HG03025 (cell line): ENCODE measurements at regions not wholly inside any gene's neighbourhood (a gene's known extent, or its start where the extent isn't known, plus 50 kb on each side); places are given as distances from the start of the nearest gene placed in this dataset.

Source experiments
- ATAC-seq: cut with Tn5 transposase; IDR thresholded peaks from one replicate; pipeline ENCODE4 v1.9.1; 2021; ENCODE audit warnings: mild to moderate bottlenecking, moderate library complexity; ENCODE audit not compliant: unreplicated experiment, low FRiP score

DNA sequence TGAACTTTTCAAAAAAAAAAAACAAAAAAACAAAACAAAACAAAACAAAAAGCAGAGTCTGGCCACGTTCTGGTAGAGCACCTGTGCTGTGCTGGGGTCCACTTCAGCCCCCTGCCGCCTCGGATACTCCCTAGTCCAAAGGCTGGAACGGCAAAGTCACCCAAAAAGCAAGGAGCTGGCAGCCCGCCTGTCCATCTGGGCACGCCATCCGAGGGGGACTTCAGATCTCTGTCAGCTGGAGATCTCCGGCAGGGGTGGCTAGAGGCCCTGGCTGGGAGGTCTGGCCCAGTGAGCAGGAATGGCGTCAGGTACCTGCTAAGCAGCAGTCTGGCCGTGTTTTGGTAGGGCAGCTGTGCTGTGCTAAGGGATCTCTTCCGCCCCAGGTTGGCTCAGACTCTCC is 152.3 kb upstream of the ZNF516 start:
- no peak for ATAC-seq

DNA sequence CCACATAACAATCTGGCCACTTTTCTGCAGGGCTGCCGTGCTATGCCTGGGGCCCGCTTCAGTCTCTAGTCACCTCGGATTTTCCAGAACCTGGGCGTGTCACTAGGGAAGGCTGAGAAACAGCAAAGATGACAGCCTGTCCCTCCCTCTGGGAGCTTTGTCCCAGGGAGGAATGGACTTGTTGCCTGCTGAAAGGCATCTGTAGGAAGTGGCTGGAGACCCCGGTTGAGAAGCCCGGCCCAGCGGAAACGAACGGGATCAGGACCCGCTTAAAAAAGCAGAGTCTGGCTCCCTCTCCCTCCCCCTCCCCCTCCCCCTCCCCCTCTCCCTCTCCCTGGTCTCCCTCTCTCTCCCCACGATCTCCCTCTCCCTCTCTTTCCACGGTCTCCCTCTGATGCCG is 149.5 kb upstream of the ZNF516 start:
- no peak for ATAC-seq

DNA sequence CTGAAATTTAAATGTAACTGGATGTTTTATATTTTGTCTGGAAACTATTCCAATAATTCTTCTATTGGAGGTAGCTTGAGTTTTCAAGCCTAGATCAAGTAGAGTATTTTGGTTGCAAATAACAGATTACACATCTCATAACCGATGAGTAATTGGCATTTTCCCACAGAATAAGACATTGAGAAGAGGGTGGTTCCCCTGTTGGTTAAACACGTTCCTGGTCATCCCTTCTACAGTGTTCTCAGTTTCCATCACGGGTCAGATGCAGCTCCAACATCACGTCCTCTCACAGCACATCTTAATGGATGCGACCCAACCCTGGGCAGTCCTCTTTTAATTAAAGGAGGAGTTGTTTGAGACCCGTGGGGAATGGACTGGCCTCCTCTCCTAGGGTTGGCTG is 149.0 kb upstream of the ZNF516 start:
- ATAC-seq: no peak

DNA sequence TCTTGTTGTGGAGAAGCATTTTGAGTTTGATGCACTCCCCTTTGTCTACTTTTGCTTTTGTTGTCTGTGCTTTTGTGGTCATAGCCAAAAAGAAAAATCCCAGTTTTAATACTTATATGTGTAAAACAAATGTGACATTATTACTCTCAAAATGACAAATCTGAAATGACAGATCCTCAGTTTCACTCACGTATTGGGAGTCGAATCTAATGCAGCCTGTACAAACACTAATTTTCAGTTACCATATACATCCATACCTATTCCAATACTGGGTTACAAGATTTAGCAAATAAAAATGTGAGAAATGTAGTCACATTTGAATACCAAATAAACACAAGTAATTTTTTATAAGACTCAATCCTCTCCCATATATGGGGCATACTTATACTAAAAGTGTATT is 148.2 kb upstream of the ZNF516 start:
- no peak for ATAC-seq

DNA sequence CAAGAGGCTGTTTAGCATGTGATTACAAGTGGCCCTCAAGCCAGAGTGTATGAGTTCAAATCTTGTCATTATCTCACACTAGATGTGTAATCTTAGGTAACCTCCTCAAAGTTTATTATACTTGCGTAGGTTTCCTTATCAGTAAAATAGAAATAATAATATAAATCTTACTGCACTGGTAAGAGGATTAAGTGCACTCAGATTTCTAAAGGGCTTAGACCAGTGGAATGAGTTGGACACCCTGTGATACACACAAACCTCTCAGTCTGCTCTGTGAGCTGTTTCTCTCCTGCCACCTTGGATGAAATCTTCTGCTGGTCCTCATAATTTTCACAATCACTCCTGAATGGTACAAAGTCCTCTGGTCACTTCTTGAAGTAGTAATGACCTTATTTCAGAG is 145.4 kb upstream of the ZNF516 start:
- no peak for ATAC-seq

DNA sequence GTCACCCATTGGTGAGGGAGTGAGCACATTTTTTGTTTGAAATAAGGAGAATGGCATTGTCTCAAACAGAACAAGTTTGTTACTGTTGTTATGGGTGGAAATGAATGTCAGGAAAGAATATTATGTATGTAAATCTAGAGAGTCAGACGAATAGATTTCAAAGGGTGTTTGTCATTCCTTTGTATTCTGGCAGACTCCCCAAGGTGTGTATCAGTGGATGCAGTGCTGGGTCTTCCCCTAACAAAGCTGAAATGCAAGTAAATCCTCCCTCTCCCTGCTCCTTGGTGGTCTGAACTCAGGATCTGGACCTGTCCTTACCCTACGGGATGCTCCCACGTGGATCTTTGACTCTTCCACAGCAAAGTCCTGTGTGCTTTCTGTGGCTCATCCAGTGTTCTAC is 139.5 kb upstream of the ZNF516 start:
- ATAC-seq: no peak

DNA sequence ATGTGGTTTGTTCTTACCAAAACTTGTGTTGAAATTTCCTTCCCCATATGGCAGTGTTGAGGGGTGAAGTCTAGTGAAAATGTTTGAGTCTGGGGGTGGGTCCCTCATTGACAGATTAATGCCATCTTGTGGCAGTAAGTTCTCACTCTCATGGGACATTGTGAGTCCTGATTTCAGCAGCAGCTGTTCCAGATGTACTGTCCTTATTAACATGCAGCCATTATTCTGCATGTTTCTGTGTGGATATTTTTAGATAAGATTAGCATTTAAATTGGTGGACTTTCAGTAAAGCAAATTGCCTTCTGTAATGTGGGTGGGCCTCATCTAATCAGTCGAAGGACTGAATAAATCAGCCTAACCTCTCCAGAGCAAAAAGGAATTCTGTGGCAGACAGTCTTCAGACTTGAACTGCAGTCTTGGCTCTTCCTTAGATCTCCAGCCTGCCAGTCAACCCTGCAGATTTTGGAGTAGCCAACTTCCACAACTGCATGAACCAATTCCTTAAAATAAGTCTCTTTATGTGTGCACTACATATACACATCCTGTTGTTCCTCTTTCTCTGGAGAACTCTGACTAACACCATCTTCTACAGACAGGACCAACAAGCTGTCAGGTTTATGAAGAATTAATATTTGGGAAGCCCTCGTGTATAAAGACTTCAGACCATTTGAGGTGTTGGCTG is 138.7 kb upstream of the ZNF516 start:
- ATAC-seq: no peak

DNA sequence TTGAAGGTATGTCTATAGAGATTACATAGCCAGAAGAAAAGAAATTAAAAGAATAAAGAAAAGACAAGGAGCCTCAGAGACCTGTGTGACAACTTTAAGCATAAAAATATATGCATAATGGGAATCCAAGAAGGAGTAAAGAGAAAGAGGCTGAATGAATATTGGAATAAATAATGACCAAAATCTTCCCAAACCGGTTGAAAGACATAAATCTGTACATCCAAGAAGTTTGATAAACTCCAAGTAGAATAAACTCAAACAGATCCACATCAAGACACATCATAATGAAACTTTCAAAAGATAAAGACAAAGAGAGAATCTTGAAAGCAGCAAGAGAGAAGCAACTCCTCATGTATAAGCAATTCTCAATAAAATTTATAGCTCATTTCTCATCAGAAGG is 132.4 kb upstream of the ZNF516 start:
- ATAC-seq: no peak

DNA sequence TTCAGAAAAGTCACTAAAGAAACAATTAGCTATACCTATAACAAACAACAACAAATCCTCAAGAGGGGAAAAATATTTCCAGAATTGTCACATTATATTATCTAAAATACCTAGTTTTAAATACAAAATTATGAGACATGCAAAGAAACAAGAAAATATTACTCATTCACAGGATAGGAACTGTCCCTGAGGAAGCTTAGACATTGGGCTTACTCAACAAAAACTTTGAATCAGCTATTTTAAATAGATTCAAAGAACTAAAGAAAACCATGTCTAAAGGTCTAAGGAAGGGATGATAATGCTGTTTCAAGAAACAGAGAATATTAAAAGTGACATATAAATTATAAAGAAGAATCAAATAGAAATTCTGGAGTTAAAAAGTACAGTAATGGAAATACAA is 131.9 kb upstream of the ZNF516 start:
- no peak for ATAC-seq

DNA sequence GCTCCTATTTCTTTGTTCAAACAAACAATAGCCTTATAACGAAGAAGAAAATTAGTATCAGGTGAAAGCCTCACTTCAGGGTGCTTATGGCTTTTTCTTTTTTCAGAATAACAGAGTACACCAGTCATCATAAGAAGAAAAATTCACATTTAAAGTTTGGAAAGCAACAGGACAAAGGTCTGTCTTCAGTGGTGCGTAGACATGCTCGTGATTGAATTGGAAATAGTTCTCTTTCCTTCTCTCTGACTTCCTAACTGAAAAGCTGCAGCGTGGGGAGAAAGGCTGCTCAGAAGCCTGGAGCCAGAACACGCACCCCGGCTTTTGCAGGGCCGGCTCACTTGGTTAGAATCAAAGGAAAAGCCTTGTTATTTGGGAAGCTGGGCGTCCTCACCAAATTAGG is 127.6 kb upstream of the ZNF516 start:
- no peak for ATAC-seq

DNA sequence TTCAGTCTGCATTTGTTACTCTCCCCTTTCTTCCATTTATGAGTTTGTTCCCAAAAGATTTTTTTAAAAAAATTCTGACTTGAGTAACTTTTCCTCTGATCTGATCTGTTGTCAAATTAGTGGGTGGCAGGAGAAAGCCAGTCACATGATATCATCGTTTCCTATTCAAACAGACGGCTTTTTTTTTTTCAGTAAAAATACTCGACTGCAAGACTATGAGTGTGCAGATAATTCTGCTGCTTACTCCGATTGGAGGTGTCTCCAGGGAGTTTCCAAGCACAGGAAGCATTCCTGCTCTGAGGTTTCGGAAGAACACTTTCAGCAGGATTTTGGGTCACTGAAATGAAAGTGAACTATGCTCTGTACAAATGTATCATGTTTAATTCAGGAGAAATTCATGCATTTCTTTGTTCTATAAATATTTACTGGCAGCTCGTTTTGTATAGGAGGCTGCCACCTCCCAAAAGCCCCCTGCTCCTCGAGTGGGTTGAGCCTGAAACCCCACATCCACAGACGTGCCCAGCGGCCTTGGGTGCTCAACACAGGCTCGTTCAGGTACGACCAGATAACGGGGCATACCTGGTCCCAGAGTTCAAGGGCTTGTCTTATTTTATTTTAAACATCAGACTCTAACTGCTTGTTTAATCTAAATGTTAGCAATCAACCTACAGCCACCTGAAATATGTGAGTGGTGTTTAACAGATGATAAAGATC is 126.9 kb upstream of the ZNF516 start:
- no peak for ATAC-seq

DNA sequence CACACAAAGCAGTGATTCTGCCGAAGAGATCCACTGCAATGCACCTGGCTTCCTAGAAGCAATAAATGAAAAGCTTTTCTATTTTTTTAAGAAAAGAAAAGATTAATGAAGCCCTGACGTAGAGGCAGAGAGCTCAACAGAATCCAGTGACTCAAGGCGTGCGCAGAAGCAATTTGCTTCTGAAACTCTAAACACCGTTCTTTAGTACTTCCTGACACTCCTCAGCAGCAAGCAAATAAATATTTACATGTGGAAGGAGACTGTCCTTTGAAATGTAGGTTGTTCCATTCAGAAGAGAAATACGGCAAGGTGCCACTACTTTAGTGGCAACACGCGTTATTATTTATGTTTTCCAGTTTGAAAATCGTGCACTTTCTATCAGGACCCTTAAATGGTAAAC is 126.2 kb upstream of the ZNF516 start:
- ATAC-seq: no peak

DNA sequence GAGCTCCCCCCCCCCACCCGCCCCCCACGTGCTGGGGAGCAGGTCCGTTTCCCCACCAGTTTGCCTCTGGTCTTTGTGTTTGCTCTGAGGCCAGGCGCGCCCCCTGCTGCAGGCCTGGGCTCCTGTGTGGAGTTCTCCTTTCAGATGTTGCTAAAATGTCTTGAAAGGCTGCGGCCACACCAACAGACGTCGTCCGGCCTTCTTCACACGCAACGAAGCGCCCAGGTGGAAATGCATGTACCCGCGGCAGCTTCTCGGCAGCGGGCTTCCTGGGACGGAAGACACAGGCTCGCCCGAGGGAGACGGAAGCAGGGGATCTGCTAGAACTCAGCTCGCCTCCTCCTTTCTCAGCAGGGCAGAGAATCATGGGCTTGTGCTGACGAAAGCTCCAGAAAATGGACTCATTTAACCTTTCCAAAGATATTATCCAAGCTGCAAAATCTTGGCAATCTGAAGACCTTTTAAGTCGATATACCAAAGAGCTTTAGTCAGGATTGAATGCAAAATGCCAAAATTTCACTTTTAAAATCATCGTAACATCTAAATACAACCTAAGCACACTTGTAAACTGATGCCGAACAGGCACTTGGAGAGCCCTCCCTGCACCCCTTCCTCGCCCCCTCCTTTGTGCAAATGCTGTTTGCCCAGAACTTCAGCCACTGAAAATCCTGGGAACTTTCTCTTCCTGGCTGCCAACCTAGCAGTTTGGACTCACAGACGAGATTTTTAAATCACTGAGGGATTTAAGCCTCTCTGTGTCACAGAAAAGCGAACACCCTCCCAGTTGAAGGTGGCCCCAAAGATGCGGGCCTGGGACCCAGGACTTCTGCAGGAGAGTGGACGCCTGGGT is 125.5 kb upstream of the ZNF516 start:
- ATAC-seq: no peak

DNA sequence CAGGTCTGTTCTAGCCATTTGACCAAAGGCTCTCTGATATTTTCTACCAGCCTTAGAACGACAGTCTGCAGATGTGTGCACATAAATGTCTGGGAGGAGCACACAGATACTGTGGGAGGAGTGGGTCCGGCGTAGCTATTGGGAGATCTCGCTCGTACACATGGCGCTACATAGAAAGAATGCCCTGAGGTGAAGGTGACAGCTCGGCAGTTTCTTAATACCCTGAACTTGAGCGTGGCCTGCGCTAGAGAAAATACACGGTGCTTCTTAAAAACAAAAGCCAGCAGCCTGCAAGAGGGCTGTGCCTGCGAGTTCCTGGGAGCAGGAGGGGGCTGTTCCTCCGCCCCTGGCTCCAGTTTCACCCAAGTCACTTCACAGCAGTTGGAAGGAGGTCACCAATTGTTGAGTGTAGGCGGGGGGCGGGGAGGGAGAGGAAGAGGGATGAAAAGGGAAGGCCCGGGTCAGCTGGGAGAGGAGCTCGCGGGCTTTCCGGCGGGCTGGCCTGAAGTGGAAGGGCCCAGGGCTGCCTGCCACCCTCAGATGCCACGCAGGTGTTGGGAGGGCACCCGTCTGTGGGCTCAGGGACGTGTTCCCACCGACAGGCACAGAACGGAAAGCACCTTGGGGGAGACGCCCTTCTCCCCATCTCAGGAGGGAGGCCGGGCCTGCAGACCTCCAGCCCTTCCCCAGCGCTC is 124.7 kb upstream of the ZNF516 start:
- no peak for ATAC-seq

DNA sequence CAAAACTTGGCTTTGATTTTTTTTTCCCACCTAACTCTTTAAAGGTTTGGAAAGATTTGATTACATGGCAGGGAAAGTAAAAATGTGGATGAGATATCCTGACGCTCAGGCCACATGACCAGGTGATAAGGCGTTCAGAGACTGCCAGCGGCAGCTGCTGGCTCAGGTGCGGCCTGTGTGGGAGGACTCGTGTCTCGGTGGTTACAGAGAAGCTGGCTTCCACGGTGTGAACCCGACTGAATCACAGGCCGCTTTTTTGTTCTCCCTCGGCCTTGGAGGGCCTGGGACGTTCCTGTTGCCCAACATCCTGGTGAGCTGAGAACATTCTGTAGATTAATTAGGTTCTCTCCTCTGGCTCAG is 124.2 kb upstream of the ZNF516 start:
- ATAC-seq: no peak

DNA sequence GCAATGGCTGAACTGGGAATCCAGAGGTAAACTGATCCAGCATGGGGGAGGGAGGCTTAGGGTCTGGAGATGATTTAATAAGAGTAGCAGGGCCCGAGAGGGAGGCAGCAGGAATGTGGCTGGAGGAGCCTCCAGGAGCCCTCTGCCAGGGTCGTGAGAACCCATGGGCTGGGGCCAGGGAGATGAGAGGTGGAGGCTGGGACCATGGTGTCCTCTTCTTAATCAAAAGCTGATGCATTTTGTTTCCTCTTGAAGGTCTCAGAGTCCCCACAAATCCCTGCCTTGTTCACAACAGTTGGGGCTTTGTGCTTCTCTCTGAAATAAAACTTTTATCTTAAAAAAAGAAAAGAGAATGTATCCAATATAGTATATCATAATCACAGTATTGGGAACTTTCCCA is 123.7 kb upstream of the ZNF516 start:
- no peak for ATAC-seq

DNA sequence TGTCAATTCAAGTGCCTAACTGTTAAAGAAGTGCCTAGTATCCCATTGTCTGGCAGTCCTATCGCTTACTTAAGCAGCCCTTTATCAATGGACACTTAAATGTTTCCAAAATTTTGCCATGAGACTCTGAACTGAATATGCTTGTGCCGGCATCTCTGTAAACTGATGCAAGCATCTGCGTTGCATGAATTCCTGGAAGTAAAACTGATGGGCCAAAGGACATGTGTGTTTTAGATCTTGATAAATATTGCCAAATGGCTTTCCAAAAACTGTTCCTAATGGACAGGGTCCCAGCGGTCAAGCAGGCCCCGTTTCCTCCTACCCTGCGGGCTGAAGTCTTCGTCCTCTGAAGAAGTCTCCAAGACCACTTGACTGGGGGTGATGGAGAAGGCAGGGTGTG is 121.3 kb upstream of the ZNF516 start:
- ATAC-seq: no peak

DNA sequence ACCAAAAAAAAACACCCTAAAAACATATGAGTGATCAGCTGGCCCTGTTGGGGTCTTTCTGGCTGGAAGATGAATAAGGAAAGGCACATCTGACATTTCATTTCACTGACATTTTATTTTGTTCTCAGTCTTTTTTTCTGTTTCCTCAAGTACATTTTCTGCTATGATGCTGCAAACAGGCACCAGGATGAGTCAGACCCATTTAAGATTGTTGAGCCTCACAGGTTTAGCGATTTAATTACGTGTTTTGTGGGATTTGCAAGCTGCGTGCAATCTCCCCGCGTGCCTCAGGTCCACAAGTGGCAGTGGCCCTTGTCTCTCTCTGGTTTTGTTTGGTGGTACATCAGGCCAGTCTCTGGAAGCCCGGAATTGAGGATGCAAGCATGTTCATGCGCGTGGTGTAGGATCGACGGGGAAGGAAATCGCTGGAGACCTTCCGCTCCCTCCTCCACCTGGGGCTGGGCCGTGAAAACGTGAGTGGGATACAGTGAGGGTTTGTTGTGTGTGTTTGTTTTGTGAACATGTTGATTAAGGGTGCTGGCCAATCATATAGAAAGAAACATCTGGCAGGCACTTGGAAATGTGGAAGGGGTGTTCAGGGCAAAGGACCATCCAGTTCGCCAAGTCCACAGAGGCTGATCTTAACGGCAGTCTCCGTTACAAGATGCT is 120.2 kb upstream of the ZNF516 start:
- no peak for ATAC-seq

DNA sequence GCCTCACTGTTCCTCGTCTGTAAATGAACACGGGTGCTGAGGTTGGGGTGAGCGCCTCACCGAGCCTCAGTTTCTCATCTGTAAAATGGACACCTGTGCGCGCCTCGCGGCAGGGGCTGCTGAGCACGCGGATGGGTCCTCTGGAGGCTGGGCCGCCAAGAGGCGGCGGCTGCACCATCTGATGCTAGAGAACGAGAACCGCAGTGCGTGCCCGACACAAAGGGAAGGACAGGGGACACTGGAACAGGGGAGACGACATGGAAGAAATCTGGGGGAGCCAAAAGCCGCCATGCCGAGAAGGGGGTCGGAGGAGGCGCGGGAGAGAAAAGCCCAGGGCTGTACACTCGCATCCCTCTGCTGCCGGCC is 118.7 kb upstream of the ZNF516 start:
- ATAC-seq: no peak

DNA sequence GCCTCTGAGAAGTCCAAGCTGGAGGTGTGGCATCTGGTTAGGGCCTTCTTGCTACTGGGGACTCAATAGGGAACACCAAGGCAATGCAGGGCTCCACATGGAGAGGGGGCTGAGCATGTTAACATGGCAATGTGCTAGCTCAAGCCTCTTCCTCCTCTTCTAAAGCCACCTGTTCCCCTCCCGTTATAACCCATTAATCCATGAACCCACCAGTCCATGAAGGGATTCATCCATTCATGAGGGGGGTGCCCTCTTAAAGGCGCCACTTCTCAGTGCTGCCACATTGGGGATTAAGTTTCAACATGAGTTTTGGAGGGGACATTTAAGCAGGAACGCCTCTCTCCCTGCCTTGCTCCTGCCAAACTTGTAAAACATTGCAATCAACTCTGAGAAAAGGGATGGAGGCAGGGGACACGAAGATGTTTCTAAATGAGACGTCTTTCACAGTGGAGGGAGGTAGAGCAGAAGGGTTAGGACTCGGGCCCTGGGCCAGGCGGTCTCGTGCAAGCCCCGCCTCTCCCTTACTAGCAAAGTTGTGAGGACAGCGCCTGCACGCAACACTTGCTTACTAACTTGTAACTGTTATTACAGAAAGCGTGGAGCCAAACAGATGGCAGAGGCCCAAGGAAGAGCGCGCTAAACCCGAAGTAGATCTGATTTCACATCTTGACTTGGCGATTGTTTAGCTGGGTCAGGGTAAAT is 118.2 kb upstream of the ZNF516 start:
- ATAC-seq: no peak
